ENCODE measurements at regions not wholly inside any gene's neighbourhood (a gene's known extent, or its start where the extent isn't known, plus 50 kb on each side); places are given as distances from the start of the nearest gene placed in this dataset.

DNA sequence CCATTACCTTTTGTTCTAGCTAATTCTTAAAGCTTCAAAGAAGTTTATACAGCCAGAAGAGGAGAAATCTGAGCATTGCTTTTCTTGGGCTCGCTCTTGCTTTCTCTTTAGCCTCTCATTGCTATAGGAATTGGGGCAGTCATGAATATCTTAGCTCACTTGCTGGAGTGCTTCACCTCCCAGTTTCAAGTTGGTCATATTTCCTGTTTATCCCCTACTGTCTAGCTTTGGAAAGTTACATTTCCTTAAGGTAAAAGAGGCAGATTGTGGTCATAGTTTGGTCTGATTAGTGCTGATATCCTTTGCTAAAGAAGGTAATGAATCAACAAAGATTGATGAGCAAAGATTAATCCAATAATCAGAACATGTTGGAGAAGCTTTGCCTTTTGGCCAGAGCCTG is 77.7 kb upstream of the GLI3 start:
- DNase-seq (ENCODE audit: low read depth, low spot score), result no peak
- H3K4me3 ChIP-seq (ENCODE audit: low read length), result no peak overlapping the region

DNA sequence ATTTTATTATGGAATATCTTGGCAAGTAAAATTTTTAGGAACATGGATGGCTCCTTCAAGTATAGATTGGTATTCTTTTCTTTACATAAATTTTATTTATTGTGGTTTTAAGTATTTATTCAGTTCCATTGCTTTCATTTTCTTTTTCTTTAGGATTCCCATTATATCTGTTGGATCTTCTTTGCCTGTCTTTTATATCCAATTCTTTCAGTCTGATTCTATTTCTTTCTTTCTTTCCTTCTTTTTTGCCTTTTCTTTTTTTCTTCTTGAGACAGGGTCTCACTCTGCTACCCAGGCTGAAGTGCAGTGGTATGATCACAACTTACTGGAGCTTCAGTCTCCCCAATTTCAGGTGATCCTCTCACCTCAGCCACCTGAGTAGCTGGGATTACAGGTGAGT is 74.2 kb upstream of the GLI3 start:
- no peak overlapping the region for H3K4me3 ChIP-seq (ENCODE audit: low read length)
- DNase-seq (ENCODE audit: low read depth, low spot score), result no peak

DNA sequence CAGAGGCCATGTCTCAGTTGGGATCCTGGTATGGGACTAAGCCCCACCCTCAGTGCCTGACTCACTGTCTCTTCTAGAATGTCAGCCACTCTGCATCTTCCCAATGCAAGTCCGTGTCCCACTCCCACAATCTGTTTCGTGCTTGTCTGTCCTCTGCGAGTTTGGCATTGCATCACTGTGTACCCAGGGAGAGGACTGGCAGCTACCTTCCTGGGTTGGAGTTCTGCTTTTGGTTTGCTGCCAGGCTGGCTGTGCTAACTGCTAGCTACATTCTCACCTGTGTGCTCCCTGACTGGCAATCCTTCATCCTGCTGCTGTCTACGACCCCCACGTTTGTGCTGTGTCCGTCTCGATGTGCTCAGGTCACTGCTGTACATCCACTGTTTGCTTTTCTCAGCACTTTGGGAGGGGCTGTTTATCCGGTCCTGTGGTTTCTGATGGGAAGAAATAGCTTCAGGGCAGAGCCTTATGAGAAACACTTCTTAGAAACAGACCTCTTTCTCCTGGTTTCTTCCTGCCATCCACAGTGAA is 56.0 kb upstream of the GLI3 start:
- DNase-seq (ENCODE audit: low read depth, low spot score), result no peak
- no peak overlapping the region for H3K4me3 ChIP-seq (ENCODE audit: low read length)

- H3K4me3 ChIP-seq (ENCODE audit: low read length), result no peak overlapping the region
- DNase-seq (ENCODE audit: low read depth, low spot score), result no peak
Observed at GRCh38 chr7:42289473-42289872, 52.5 kb upstream of the GLI3 start.
